Activated naive CD8-positive, alpha-beta T cell treated with anti-CD3 and anti-CD28 coated beads, Interleukin-2, amount 10 ng/mL, durations not matched to agents 7 days and 5 days (primary cell): ENCODE measurements at regions not wholly inside any gene's neighbourhood (a gene's known extent, or its start where the extent isn't known, plus 50 kb on each side); places are given as distances from the start of the nearest gene placed in this dataset.

Source experiments
- ATAC-seq: fragments of 150-1000 bp; cut with Tn5 transposase; one replicate; pipeline ENCODE4 v1.10.0; 2021; ENCODE audit warnings: low read depth, moderate library complexity
- POLR2A ChIA-PET: fragments of 350-600 bp; sonication (Branson Sonifier 250); formaldehyde crosslinking; loops from one replicate; lab custom pipeline; 2021; ENCODE audit warnings: antibody characterized with exemption; lab: Charles Lee
- DNase-seq: peaks from one replicate; pipeline ENCODE4 v3.0.0; 2021
- H3K27ac Mint-ChIP-seq: one replicate; pipeline ENCODE4 v1.8.0; 2022; ENCODE audit warnings: mild to moderate bottlenecking, mixed read lengths
- H3K27me3 Mint-ChIP-seq: one replicate; pipeline ENCODE4 v1.8.0; 2022; ENCODE audit warnings: mild to moderate bottlenecking, moderate library complexity, mixed read lengths
- H3K36me3 Mint-ChIP-seq: one replicate; pipeline ENCODE4 v1.8.0; 2021; ENCODE audit warnings: mild to moderate bottlenecking, mixed read lengths
- H3K4me1 Mint-ChIP-seq: one replicate; pipeline ENCODE4 v1.8.0; 2021; ENCODE audit warnings: mixed read lengths
- H3K4me3 Mint-ChIP-seq: one replicate; pipeline ENCODE4 v1.8.0; 2022; ENCODE audit warnings: mild to moderate bottlenecking, moderate library complexity, mixed read lengths
- H3K9me3 Mint-ChIP-seq: one replicate; pipeline ENCODE4 v1.8.0; 2021; ENCODE audit warnings: mixed read lengths

DNA sequence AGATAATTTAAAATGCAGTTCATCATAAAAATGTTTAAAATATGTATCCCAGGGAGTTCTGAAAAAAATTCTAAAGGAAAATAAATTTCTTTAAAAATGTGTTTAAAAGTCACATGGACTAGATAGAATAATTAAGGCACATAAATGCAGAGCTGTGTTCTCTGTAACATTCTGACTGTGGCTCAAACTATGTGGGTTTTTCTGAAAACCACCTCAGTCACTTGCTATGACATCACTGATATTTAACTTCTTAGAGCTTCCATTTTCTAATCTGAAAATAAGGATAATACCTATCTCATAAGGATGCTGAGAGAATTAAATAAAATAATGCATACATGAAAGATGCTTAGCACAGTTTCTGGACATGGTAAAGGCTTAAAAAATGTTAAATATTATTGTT, 107.3 kb downstream of the SLC41A2 start:
- ATAC-seq (no peak), DNase-seq (no peak)
- H3K27me3 Mint-ChIP-seq: peaks cover 32% of the 10 kb centered on the region
- no peaks in the 10 kb centered on the region for H3K36me3 Mint-ChIP-seq
- no peaks in the 10 kb centered on the region for H3K9me3 Mint-ChIP-seq
- no peak overlapping the region for H3K4me3 Mint-ChIP-seq
- POLR2A ChIA-PET: no interaction called here
- H3K27ac Mint-ChIP-seq: no peak overlapping the region
- peaks cover 2% of the 10 kb centered on the region for H3K4me1 Mint-ChIP-seq

DNA sequence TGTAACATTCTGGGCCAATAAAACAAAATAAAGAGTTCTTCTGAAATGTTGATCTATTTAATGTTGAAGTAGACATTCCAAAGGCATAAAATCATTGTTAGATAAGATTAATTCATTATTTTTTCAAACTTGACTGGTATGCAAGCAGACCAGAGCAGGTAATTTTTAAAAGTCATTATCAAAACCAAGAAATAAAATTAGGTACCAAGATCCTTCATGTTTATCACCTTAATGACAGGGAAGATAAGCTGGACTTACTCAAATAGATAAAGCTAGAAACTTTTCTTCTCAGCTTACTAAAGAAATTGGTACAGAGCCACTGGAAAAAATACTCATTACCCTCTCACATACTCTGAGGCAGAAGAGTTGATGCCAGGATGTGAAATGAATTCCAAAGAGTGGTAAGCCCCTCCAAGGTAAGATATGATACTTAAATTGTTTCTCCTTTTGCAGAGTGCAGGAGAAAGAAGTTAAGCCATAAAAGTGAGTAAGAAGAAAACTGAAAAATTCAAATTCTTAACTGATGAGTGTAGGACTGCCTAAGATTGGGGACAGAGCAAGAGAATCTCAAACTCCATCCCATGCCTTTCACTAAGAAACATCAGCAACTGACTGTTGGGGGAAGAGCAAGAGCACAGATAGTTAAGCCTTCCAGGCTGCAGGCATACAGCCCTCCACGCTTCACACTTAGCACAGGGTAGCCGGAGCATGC, 111.9 kb downstream of the SLC41A2 start:
- H3K27ac Mint-ChIP-seq: no peak overlapping the region
- POLR2A ChIA-PET: no interaction called here
- no peak overlapping the region for H3K4me3 Mint-ChIP-seq
- H3K27me3 Mint-ChIP-seq: peaks cover 31% of the 10 kb centered on the region
- H3K4me1 Mint-ChIP-seq: peaks cover 2% of the 10 kb centered on the region
- no peak for ATAC-seq
- DNase-seq: no peak
- H3K9me3 Mint-ChIP-seq: no peaks in the 10 kb centered on the region
- peaks cover 3% of the 10 kb centered on the region for H3K36me3 Mint-ChIP-seq

- POLR2A ChIA-PET: no interaction called here
- H3K27me3 Mint-ChIP-seq: peaks cover 30% of the 10 kb centered on the region
- H3K4me1 Mint-ChIP-seq: no peaks in the 10 kb centered on the region
- H3K36me3 Mint-ChIP-seq: peaks cover 3% of the 10 kb centered on the region
- DNase-seq (no peak), ATAC-seq (no peak)
- H3K27ac Mint-ChIP-seq: no peak overlapping the region
- no peak overlapping the region for H3K4me3 Mint-ChIP-seq
- H3K9me3 Mint-ChIP-seq: no peaks in the 10 kb centered on the region
Observed at GRCh38 chr12:104844123-104844522, 114.0 kb downstream of the SLC41A2 start.

DNA sequence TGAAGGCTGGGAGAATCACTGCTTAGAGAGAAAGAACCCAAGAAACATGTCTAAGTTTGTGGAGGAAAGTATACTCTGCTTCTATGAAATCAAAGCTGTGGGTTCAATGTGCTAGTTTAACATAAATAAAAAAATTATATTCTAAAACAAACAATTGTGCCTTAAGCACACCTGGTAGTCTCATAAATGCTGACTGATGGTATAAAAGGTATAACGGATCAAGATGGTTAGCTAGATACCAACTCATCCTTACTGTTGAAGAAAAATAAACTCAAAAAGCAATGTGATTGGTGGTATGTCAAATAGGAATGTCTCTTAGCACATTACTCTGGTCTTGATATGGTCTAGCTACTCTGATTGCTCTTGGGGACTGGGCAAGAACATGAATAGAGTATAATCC, 117.8 kb downstream of the SLC41A2 start:
- ATAC-seq: no peak
- H3K9me3 Mint-ChIP-seq: no peaks in the 10 kb centered on the region
- H3K27ac Mint-ChIP-seq: no peak overlapping the region
- no peak overlapping the region for H3K4me3 Mint-ChIP-seq
- no peaks in the 10 kb centered on the region for H3K36me3 Mint-ChIP-seq
- DNase-seq: no peak
- H3K4me1 Mint-ChIP-seq: no peaks in the 10 kb centered on the region
- H3K27me3 Mint-ChIP-seq: peaks cover 16% of the 10 kb centered on the region
- POLR2A ChIA-PET: no interaction called here

- no peak overlapping the region for H3K4me3 Mint-ChIP-seq
- no peaks in the 10 kb centered on the region for H3K9me3 Mint-ChIP-seq
- peaks cover 13% of the 10 kb centered on the region for H3K27me3 Mint-ChIP-seq
- DNase-seq (no peak), ATAC-seq (no peak)
- no peak overlapping the region for H3K27ac Mint-ChIP-seq
- no peaks in the 10 kb centered on the region for H3K36me3 Mint-ChIP-seq
- POLR2A ChIA-PET: no interaction called here
- no peaks in the 10 kb centered on the region for H3K4me1 Mint-ChIP-seq
Observed at GRCh38 chr12:104835317-104835716, 122.8 kb downstream of the SLC41A2 start.

GRCh38 chr12:104834607-104835006, 123.5 kb downstream of the SLC41A2 start:
- POLR2A ChIA-PET: no interaction called here
- no peak overlapping the region for H3K4me3 Mint-ChIP-seq
- DNase-seq (no peak), ATAC-seq (no peak)
- H3K27me3 Mint-ChIP-seq: peaks cover 13% of the 10 kb centered on the region
- H3K4me1 Mint-ChIP-seq: no peaks in the 10 kb centered on the region
- H3K27ac Mint-ChIP-seq: no peak overlapping the region
- no peaks in the 10 kb centered on the region for H3K36me3 Mint-ChIP-seq
- no peaks in the 10 kb centered on the region for H3K9me3 Mint-ChIP-seq

- Mint-ChIP-seq H3K27ac (no peak overlapping the region), H3K4me1 (no peaks in the 10 kb centered on the region), H3K4me3 (no peak overlapping the region), H3K9me3 (no peaks in the 10 kb centered on the region), H3K36me3 (no peaks in the 10 kb centered on the region), H3K27me3 (peaks cover 15% of the 10 kb centered on the region)
- POLR2A ChIA-PET: no interaction called here
- ATAC-seq: no peak
- no peak for DNase-seq
Observed at GRCh38 chr12:104833756-104834155, 124.3 kb downstream of the SLC41A2 start.

DNA sequence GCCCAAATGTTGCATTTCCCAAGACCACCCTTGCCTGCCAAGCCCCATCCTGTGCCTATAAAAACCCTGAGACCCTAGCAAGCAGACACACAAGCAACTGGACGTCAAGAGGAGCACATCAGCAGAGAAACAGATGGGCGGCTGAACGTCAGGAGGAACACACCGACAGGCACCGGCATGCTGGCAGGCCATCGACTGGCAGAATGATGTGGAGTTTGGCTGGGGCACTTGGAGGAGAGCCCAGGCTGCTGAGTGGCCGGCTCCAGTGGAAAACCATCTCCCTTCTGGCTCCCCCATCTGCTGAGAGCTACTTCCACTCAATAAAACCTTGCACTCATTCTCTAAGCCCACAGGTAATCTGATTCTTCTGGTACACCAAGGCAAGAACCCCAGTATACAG, 130.1 kb downstream of the SLC41A2 start:
- H3K4me3 Mint-ChIP-seq: no peak overlapping the region
- no peak for DNase-seq
- peaks cover 5% of the 10 kb centered on the region for H3K9me3 Mint-ChIP-seq
- peaks cover 4% of the 10 kb centered on the region for H3K27me3 Mint-ChIP-seq
- no peaks in the 10 kb centered on the region for H3K36me3 Mint-ChIP-seq
- no peak for ATAC-seq
- no peak overlapping the region for H3K27ac Mint-ChIP-seq
- POLR2A ChIA-PET: no interaction called here
- no peaks in the 10 kb centered on the region for H3K4me1 Mint-ChIP-seq

GRCh38 chr12:104827587-104827986, 130.5 kb downstream of the SLC41A2 start:
- H3K27me3 Mint-ChIP-seq: peaks cover 4% of the 10 kb centered on the region
- H3K4me1 Mint-ChIP-seq: no peaks in the 10 kb centered on the region
- DNase-seq: no peak
- peaks cover 5% of the 10 kb centered on the region for H3K9me3 Mint-ChIP-seq
- no peaks in the 10 kb centered on the region for H3K36me3 Mint-ChIP-seq
- POLR2A ChIA-PET: no interaction called here
- no peak overlapping the region for H3K4me3 Mint-ChIP-seq
- no peak overlapping the region for H3K27ac Mint-ChIP-seq
- ATAC-seq: no peak

DNA sequence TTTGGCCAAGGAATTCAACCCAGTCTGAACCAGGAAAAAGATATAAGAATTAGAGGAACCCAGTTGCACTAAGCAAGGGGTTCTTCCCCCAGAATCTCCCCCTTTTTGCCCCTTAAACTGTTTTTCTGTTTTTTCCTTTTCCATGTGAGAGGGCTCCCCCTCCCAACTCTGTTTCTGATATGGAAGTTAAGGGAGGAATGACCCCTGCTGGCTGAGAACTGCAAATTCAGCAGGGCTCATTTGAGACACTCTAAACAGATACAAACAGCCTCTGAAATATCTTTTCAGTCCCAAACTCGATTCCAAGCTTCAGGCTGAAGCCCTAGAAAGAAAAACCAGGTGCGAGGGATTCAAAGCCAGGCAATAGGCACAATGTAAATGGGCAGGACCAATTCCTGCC, 132.7 kb downstream of the SLC41A2 start:
- no peaks in the 10 kb centered on the region for H3K4me1 Mint-ChIP-seq
- ATAC-seq (no peak), DNase-seq (no peak)
- peaks cover 1% of the 10 kb centered on the region for H3K27me3 Mint-ChIP-seq
- H3K4me3 Mint-ChIP-seq: no peak overlapping the region
- POLR2A ChIA-PET: no interaction called here
- no peak overlapping the region for H3K27ac Mint-ChIP-seq
- H3K9me3 Mint-ChIP-seq: peaks cover 5% of the 10 kb centered on the region
- H3K36me3 Mint-ChIP-seq: no peaks in the 10 kb centered on the region

DNA sequence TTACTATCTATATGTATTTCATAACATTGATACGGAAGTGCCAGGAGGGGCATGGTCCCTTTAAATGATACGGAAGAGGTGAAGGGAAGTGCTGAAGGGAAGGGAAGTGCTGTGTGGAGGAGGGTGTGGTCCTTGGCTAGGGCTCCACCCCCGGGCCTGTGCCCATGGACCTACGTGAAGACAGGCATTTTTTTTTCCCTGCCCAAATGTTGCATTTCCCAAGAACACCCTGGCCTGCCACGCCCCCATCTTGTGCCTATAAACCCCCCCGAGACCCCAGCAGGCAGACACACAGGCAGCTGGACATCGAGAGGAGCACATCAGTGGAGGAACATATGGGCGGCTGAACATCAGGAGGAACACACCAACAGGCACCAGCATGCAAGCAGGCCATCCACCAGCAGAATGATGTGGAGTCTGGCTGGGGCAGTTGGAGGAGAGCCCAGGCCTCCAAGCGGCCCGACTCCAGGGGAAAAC, 134.1 kb downstream of the SLC41A2 start:
- H3K4me3 Mint-ChIP-seq: no peak overlapping the region
- peaks cover 5% of the 10 kb centered on the region for H3K9me3 Mint-ChIP-seq
- no peaks in the 10 kb centered on the region for H3K4me1 Mint-ChIP-seq
- H3K27ac Mint-ChIP-seq: no peak overlapping the region
- ATAC-seq (no peak), DNase-seq (no peak)
- no peaks in the 10 kb centered on the region for H3K27me3 Mint-ChIP-seq
- H3K36me3 Mint-ChIP-seq: no peaks in the 10 kb centered on the region
- POLR2A ChIA-PET: interaction anchor here (0.7 kb wide), 1 partner anchor 210 kb away, joined by 3 read pairs; no protein-coding TSS in a partner anchor

- Mint-ChIP-seq H3K4me1 (no peaks in the 10 kb centered on the region), H3K27ac (no peak overlapping the region), H3K4me3 (no peak overlapping the region), H3K36me3 (no peaks in the 10 kb centered on the region), H3K9me3 (peaks cover 5% of the 10 kb centered on the region), H3K27me3 (no peaks in the 10 kb centered on the region)
- ATAC-seq (no peak), DNase-seq (no peak)
- POLR2A ChIA-PET: no interaction called here
Observed at GRCh38 chr12:104822941-104823340, 135.1 kb downstream of the SLC41A2 start.

- Mint-ChIP-seq H3K4me3 (no peak overlapping the region), H3K9me3 (no peaks in the 10 kb centered on the region), H3K27me3 (peaks cover 9% of the 10 kb centered on the region), H3K27ac (no peak overlapping the region), H3K36me3 (peaks cover 2% of the 10 kb centered on the region), H3K4me1 (no peaks in the 10 kb centered on the region)
- POLR2A ChIA-PET: no interaction called here
- ATAC-seq: no peak
- DNase-seq: no peak
Observed at GRCh38 chr12:104816845-104817503, 141.1 kb downstream of the SLC41A2 start.

DNA sequence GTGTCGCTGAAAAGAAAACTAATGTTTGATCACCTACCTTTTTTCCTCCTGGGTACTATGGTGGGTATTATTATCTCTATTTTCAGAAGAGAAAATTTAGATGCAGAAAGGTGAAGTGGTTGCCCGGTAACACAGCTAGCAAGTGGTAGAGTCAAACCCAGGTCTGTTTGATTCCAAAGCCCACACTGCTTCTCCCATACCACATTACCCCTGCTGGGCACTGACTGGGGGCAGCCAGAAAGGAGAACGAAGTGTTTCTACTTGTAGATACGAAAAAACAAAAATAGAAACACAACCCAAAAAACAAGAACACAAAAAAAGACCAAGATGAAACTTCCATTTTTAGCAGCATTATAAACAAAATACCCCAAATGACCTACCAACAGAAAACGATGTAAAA, 142.2 kb downstream of the SLC41A2 start:
- Mint-ChIP-seq H3K36me3 (peaks cover 2% of the 10 kb centered on the region), H3K9me3 (no peaks in the 10 kb centered on the region), H3K27ac (no peak overlapping the region), H3K27me3 (peaks cover 9% of the 10 kb centered on the region), H3K4me3 (no peak overlapping the region), H3K4me1 (no peaks in the 10 kb centered on the region)
- ATAC-seq (no peak), DNase-seq (no peak)
- POLR2A ChIA-PET: no interaction called here
